Gastroesophageal sphincter (tissue), 4 donors: ENCODE measurements at regions not wholly inside any gene's neighbourhood (a gene's known extent, or its start where the extent isn't known, plus 50 kb on each side); places are given as distances from the start of the nearest gene placed in this dataset.

ENCODE experiments used
- ATAC-seq: fragments of 150-250 bp; one replicate; pipeline ENCODE4 v1.9.1; 2016; ENCODE audit warnings: mild to moderate bottlenecking, moderate library complexity
- H3K27ac ChIP-seq, 4 donors: fragments of 200-600 bp; sonication (generic) in 3 of 4; 1 replicate in 3 of 4; 2 replicates in 1 of 4; pipeline ENCODE4 v1.5.1; 2016 to 2019
- H3K27me3 ChIP-seq: fragments of 200-600 bp; sonication (generic); one replicate; pipeline ENCODE4 v1.5.1; 2019
- H3K36me3 ChIP-seq, 2 donors: fragments of 200-600 bp; sonication (generic); one replicate each; pipeline ENCODE4 v1.5.1; 2019; ENCODE audit warnings: control low read depth in 1 of 2
- H3K4me1 ChIP-seq, 3 donors: fragments of 200-600 bp; sonication (generic); 1 replicate in 2 of 3; 2 replicates in 1 of 3; pipeline ENCODE4 v1.5.1; 2016 to 2019; ENCODE audit warnings: control low read depth in 2 of 3
- H3K4me3 ChIP-seq, 2 donors: fragments of 200-600 bp; sonication (generic); one replicate each; pipeline ENCODE4 v1.5.1; 2019; ENCODE audit warnings: mild to moderate bottlenecking in 1 of 2, moderate library complexity in 1 of 2
- H3K9me3 ChIP-seq, 3 donors: fragments of 200-600 bp; sonication (generic); one replicate each; pipeline ENCODE4 v1.5.1; 2017 to 2019; ENCODE audit warnings: control low read depth in 2 of 3
- CTCF ChIP-seq, 4 experiments: fragments of 200-600 bp in 2 of 4; fragments of 450-650 bp in 2 of 4; sonication (generic) in 1 of 4; IDR thresholded peaks; one replicate each; pipeline ENCODE4 v1.5.1; 2017 to 2019; ENCODE audit warnings: antibody characterized with exemption in 4 of 4, mild to moderate bottlenecking in 2 of 4, moderate library complexity in 2 of 4
- EP300 ChIP-seq: sonication (generic); formaldehyde crosslinking; IDR thresholded peaks from one replicate; pipeline ENCODE4 v1.6.1; 2017; ENCODE audit warnings: antibody characterized with exemption, mild to moderate bottlenecking
- POLR2A ChIP-seq, 2 donors: fragments of 450-650 bp; IDR thresholded peaks; one replicate each; pipeline ENCODE4 v1.6.1; 2017; ENCODE audit warnings: antibody characterized with exemption in 2 of 2, mild to moderate bottlenecking in 2 of 2, moderate library complexity in 1 of 2
- POLR2AphosphoS5 ChIP-seq: sonication (generic); formaldehyde crosslinking; IDR thresholded peaks from one replicate; pipeline ENCODE4 v1.6.1; 2017; ENCODE audit warnings: antibody characterized with exemption
- WGBS, 2 donors: methylation state at CpG; one replicate each; pipeline ENCODE4 v1.1.5; 2018; ENCODE audit warnings: low coverage in 1 of 2; 5-methylcytosine and 5-hydroxymethylcytosine counted together

- 49 to 68% methylated on average over 2 to 3 of the region's 5 CpGs for WGBS, 2 donors
- Histone ChIP-seq H3K27me3 (peaks cover 94% of the 10 kb centered on the region), H3K4me1 (peaks cover 0 to 5% (median 0%) of the 10 kb centered on the region in 3 donors), H3K9me3 (peaks cover 0 to 29% (median 0%) of the 10 kb centered on the region in 3 donors), H3K27ac (no peak overlapping the region), H3K4me3 (no peak overlapping the region), H3K36me3 (no peaks in the 10 kb centered on the region)
- no peak for ATAC-seq
- TF ChIP-seq POLR2AphosphoS5 (no peak), POLR2A (IDR thresholded peaks at IDR 0.05) (no peak), CTCF (IDR thresholded peaks at IDR 0.05) (no peak), EP300 (no peak)
Observed at GRCh38 chr6:28732052-28732451, 191.7 kb downstream of the TRIM27 start.

GRCh38 chr6:28734443-28734959 is 189.3 kb downstream of the TRIM27 start:
- H3K27me3 ChIP-seq: peaks cover 100% of the 10 kb centered on the region
- no peak overlapping the region for H3K27ac ChIP-seq
- H3K4me1 ChIP-seq: peaks cover 0 to 5% (median 0%) of the 10 kb centered on the region in 3 donors
- peaks cover 0 to 46% (median 0%) of the 10 kb centered on the region in 3 donors for H3K9me3 ChIP-seq
- TF ChIP-seq POLR2A (IDR thresholded peaks at IDR 0.05) (no peak), CTCF (IDR thresholded peaks at IDR 0.05) (no peak), EP300 (no peak), POLR2AphosphoS5 (no peak)
- 9 to 23% methylated on average over 4 to 15 of the region's 15 CpGs for WGBS, 2 donors
- H3K4me3 ChIP-seq: no peak overlapping the region
- ATAC-seq: no peak
- H3K36me3 ChIP-seq: no peaks in the 10 kb centered on the region

GRCh38 chr6:28736121-28736520 is 187.7 kb downstream of the TRIM27 start:
- no peak overlapping the region for H3K27ac ChIP-seq
- WGBS, 2 donors: 7 to 12% methylated on average over 2 of the region's 2 CpGs
- H3K9me3 ChIP-seq: peaks cover 0 to 50% (median 0%) of the 10 kb centered on the region in 3 donors
- H3K36me3 ChIP-seq: no peaks in the 10 kb centered on the region
- H3K4me3 ChIP-seq: no peak overlapping the region
- ATAC-seq: no peak
- TF ChIP-seq POLR2A (IDR thresholded peaks at IDR 0.05): no peak
- no peak for TF ChIP-seq POLR2AphosphoS5
- TF ChIP-seq EP300: no peak
- H3K27me3 ChIP-seq: peaks cover 100% of the 10 kb centered on the region
- no peaks in the 10 kb centered on the region for H3K4me1 ChIP-seq

- H3K27me3 ChIP-seq: peaks cover 100% of the 10 kb centered on the region
- H3K4me3 ChIP-seq: no peak overlapping the region
- H3K9me3 ChIP-seq: peaks cover 0 to 50% (median 0%) of the 10 kb centered on the region in 3 donors
- ATAC-seq: no peak
- H3K4me1 ChIP-seq: no peaks in the 10 kb centered on the region
- 8 to 12% methylated on average over 10 to 12 of the region's 17 CpGs for WGBS, 2 donors
- TF ChIP-seq POLR2AphosphoS5 (no peak), POLR2A (IDR thresholded peaks at IDR 0.05) (no peak), CTCF (IDR thresholded peaks at IDR 0.05) (no peak)
- no peaks in the 10 kb centered on the region for H3K36me3 ChIP-seq
- no peak overlapping the region for H3K27ac ChIP-seq
Observed at GRCh38 chr6:28737750-28738395, 185.9 kb downstream of the TRIM27 start.

GRCh38 chr6:28738396-28738765 is 185.4 kb downstream of the TRIM27 start:
- no peak overlapping the region for H3K27ac ChIP-seq
- H3K36me3 ChIP-seq: no peaks in the 10 kb centered on the region
- no peak for ATAC-seq
- TF ChIP-seq POLR2A (IDR thresholded peaks at IDR 0.05) (no peak), EP300 (no peak), CTCF (IDR thresholded peaks at IDR 0.05) (no peak), POLR2AphosphoS5 (no peak)
- WGBS, 2 donors: 2 to 3% methylated on average over 15 to 16 of the region's 16 CpGs
- no peaks in the 10 kb centered on the region for H3K4me1 ChIP-seq
- H3K9me3 ChIP-seq: peaks cover 0 to 49% (median 0%) of the 10 kb centered on the region in 3 donors
- no peak overlapping the region for H3K4me3 ChIP-seq
- peaks cover 100% of the 10 kb centered on the region for H3K27me3 ChIP-seq
